SK-N-MC (cell line): ENCODE measurements at regions not wholly inside any gene's neighbourhood (a gene's known extent, or its start where the extent isn't known, plus 50 kb on each side); places are given as distances from the start of the nearest gene placed in this dataset.

ENCODE experiments used
- EZH2 ChIP-seq: fragments of 200-600 bp; sonication (generic); IDR thresholded peaks from one replicate; pipeline ENCODE4 v1.6.1; 2017; ENCODE audit warnings: antibody characterized with exemption
- FOXP2 ChIP-seq: optimal IDR thresholded peaks from 2 replicates; pipeline ENCODE3; 2011; ENCODE audit warnings: mild to moderate bottlenecking, moderate library complexity; ENCODE audit not compliant: insufficient read depth; ENCODE audit errors: extremely low read length, control extremely low read depth
- POLR2AphosphoS5 ChIP-seq: IDR thresholded peaks from 2 replicates; pipeline ENCODE4 v1.6.1; 2012; ENCODE audit warnings: mild to moderate bottlenecking, low read depth, low read length, borderline replicate concordance

GRCh38 chr3:147890114-147890513, 480.9 kb downstream of the ZIC1 start:
- TF ChIP-seq POLR2AphosphoS5 (no peak), EZH2 (no peak), FOXP2 (no peak)
